Upper lobe of left lung (tissue), 6 donors: ENCODE measurements at regions not wholly inside any gene's neighbourhood (a gene's known extent, or its start where the extent isn't known, plus 50 kb on each side); places are given as distances from the start of the nearest gene placed in this dataset.

Source experiments
- ATAC-seq, 2 donors: fragments of 200-7000 bp; cut with Tn5 transposase; one replicate each; pipeline ENCODE4 v1.9.1; 2022; ENCODE audit warnings: mild to moderate bottlenecking in 2 of 2, moderate library complexity in 2 of 2; ENCODE audit not compliant: low FRiP score in 2 of 2
- DNase-seq, 2 donors: peaks; one replicate each; pipeline ENCODE4 v3.0.0-alpha.2; 2019 to 2020
- H3K27ac ChIP-seq, 4 donors: fragments of 200-600 bp; sonication (generic); one replicate each; pipeline ENCODE4 v1.5.1; 2016 to 2019
- H3K27me3 ChIP-seq, 4 donors: fragments of 200-600 bp; sonication (generic); one replicate each; pipeline ENCODE4 v1.5.1; 2017 to 2019
- H3K36me3 ChIP-seq, 4 donors: fragments of 200-600 bp; sonication (generic); one replicate each; pipeline ENCODE4 v1.5.1; 2016 to 2019
- H3K4me1 ChIP-seq, 4 donors: fragments of 200-600 bp; sonication (generic); one replicate each; pipeline ENCODE4 v1.5.1; 2018 to 2019
- H3K4me3 ChIP-seq, 4 donors: fragments of 200-600 bp; sonication (generic); one replicate each; pipeline ENCODE4 v1.5.1; 2017 to 2019; ENCODE audit warnings: mild to moderate bottlenecking in 2 of 4, moderate library complexity in 1 of 4
- H3K9me3 ChIP-seq, 4 donors: fragments of 200-600 bp; sonication (generic); one replicate each; pipeline ENCODE4 v1.5.1; 2018 to 2019
- EP300 ChIP-seq, 4 donors: sonication (generic); formaldehyde crosslinking; IDR thresholded peaks; one replicate each; pipeline ENCODE4 v1.5.1; 2017; ENCODE audit warnings: antibody characterized with exemption in 4 of 4, control low read depth in 2 of 4
- POLR2A ChIP-seq, 4 donors: fragments of 450-650 bp; IDR thresholded peaks; one replicate each; pipeline ENCODE4 v1.5.1; 2016 to 2017; ENCODE audit warnings: antibody characterized with exemption in 4 of 4, mild to moderate bottlenecking in 2 of 4
- POLR2AphosphoS5 ChIP-seq, 2 donors: sonication (generic); formaldehyde crosslinking; IDR thresholded peaks; one replicate each; pipeline ENCODE4 v1.5.1; 2017; ENCODE audit warnings: antibody characterized with exemption in 2 of 2
- WGBS, 2 donors: methylation state at CpG; one replicate each; pipeline ENCODE4 v1.1.5; 2017 to 2018; 5-methylcytosine and 5-hydroxymethylcytosine counted together
- TF ChIP-seq, protein P1 (sequence below), 6 experiments: fragments of 450-650 bp in 4 of 6; fragments of 200-600 bp in 2 of 6; sonication (generic) in 2 of 6; IDR thresholded peaks; one replicate each; pipeline ENCODE4 v1.5.1; 2016 to 2019; ENCODE audit warnings: antibody characterized with exemption in 6 of 6
- donor health status: DM: no; HTN: no; CAD: no; lungs with moderate emphysema.
- donor health status: DM: no; HTN: yes; CAD: no; lungs with severe emphysema.

DNA sequence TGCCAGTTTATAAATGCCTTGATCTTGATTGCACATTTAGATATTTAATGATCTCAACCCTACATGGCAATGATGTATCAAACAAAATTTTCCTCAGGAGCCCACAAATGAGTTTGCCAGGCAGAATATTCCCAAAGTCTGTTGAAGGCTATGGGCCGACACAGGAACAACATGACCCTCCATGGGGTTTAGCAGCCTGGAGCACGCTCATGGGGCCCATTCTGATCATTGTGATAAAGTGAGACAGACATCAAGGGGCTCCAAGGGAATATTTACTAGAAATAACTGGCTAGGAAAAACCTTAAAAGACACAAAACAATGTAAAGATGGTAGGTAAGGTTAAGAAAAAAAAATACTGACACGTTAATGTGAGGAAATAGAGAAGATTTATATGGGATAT, 485.4 kb downstream of the PLCL1 start:
- WGBS, 2 donors = 84 to 92% methylated on average over 3 of the region's 3 CpGs

DNA sequence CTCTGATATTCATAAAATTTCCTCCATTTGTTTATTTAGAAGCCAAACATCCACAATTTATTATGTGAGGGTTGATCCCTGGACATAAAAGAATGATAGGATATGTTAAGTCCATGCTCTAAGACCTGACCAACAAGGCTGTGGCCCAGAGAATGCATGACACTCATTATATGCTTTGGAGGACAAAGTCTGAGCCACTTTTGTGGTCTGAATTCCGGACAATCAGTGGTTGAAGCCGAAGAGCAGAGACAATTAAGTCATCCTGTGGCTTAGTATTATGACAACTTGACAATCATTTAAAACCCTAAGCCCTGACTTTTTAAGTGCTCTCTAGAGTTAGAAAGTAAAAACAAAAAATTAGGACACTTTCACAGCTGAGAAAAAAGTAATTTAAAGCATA, 483.3 kb downstream of the PLCL1 start:
- H3K36me3 ChIP-seq = no peaks in the 10 kb centered on the region
- 43 to 78% methylated on average over 2 of the region's 2 CpGs for WGBS, 2 donors
- TF ChIP-seq POLR2A (IDR thresholded peaks at IDR 0.05) (no peak), POLR2AphosphoS5 (IDR thresholded peaks at IDR 0.05) (no peak), EP300 (IDR thresholded peaks at IDR 0.05) (no peak)
- TF ChIP-seq, protein P1, sequence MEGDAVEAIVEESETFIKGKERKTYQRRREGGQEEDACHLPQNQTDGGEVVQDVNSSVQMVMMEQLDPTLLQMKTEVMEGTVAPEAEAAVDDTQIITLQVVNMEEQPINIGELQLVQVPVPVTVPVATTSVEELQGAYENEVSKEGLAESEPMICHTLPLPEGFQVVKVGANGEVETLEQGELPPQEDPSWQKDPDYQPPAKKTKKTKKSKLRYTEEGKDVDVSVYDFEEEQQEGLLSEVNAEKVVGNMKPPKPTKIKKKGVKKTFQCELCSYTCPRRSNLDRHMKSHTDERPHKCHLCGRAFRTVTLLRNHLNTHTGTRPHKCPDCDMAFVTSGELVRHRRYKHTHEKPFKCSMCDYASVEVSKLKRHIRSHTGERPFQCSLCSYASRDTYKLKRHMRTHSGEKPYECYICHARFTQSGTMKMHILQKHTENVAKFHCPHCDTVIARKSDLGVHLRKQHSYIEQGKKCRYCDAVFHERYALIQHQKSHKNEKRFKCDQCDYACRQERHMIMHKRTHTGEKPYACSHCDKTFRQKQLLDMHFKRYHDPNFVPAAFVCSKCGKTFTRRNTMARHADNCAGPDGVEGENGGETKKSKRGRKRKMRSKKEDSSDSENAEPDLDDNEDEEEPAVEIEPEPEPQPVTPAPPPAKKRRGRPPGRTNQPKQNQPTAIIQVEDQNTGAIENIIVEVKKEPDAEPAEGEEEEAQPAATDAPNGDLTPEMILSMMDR (IDR thresholded peaks at IDR 0.05) = no peak
- no peaks in the 10 kb centered on the region for H3K4me1 ChIP-seq
- H3K4me3 ChIP-seq = no peak overlapping the region
- no peak for DNase-seq
- H3K27me3 ChIP-seq = no peaks in the 10 kb centered on the region
- H3K9me3 ChIP-seq = no peaks in the 10 kb centered on the region
- no peak for ATAC-seq
- no peak overlapping the region for H3K27ac ChIP-seq

More for the DNA sequence above, 485.4 kb downstream of the PLCL1 start:
- ATAC-seq = no peak
- H3K27ac ChIP-seq = no peak overlapping the region
- no peaks in the 10 kb centered on the region for H3K9me3 ChIP-seq
- TF ChIP-seq, protein P1 (IDR thresholded peaks at IDR 0.05) = no peak
- TF ChIP-seq POLR2AphosphoS5 (IDR thresholded peaks at IDR 0.05) (no peak), EP300 (IDR thresholded peaks at IDR 0.05) (no peak), POLR2A (IDR thresholded peaks at IDR 0.05) (no peak)
- no peaks in the 10 kb centered on the region for H3K4me1 ChIP-seq
- no peaks in the 10 kb centered on the region for H3K36me3 ChIP-seq
- no peaks in the 10 kb centered on the region for H3K27me3 ChIP-seq
- no peak for DNase-seq
- no peak overlapping the region for H3K4me3 ChIP-seq

DNA sequence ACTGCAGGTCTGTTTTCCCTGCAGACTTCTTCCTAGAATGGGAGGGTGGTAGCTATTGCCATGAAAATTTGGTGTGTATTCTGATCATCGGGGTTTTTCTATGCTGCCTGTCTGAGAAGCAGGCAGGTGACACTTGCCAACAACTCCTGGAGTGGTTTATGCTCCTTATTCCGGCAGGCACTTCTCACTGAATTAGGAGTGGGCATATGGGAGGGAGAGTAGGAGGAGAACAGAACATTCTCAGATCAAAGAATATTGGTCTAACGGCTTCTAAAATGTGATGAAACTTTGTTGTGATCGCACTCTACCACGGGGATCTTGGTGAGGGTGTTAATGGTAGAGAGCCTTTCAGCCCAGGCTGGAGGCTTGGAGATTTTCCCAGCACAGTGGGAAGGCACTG, 480.8 kb downstream of the PLCL1 start:
- Histone ChIP-seq H3K9me3 (no peaks in the 10 kb centered on the region), H3K27ac (no peak overlapping the region), H3K27me3 (no peaks in the 10 kb centered on the region), H3K36me3 (no peaks in the 10 kb centered on the region), H3K4me3 (no peak overlapping the region), H3K4me1 (no peaks in the 10 kb centered on the region)
- no peak for TF ChIP-seq POLR2A (IDR thresholded peaks at IDR 0.05)
- no peak for TF ChIP-seq EP300 (IDR thresholded peaks at IDR 0.05)
- TF ChIP-seq POLR2AphosphoS5 (IDR thresholded peaks at IDR 0.05) = no peak
- TF ChIP-seq, protein P1 (IDR thresholded peaks at IDR 0.05) = no peak
- ATAC-seq (no peak), DNase-seq (no peak)
- WGBS, 2 donors = 37 to 59% methylated on average over 5 of the region's 5 CpGs

GRCh38 chr2:198283146-198283545, 478.8 kb downstream of the PLCL1 start:
- WGBS, 2 donors = 74 to 75% methylated on average over 2 of the region's 2 CpGs
- Histone ChIP-seq H3K27ac (no peak overlapping the region), H3K36me3 (no peaks in the 10 kb centered on the region), H3K27me3 (no peaks in the 10 kb centered on the region), H3K9me3 (no peaks in the 10 kb centered on the region), H3K4me1 (no peaks in the 10 kb centered on the region), H3K4me3 (no peak overlapping the region)
- DNase-seq (no peak), ATAC-seq (no peak)
- TF ChIP-seq, protein P1 (IDR thresholded peaks at IDR 0.05) = no peak
- no peak for TF ChIP-seq EP300 (IDR thresholded peaks at IDR 0.05)
- no peak for TF ChIP-seq POLR2A (IDR thresholded peaks at IDR 0.05)
- TF ChIP-seq POLR2AphosphoS5 (IDR thresholded peaks at IDR 0.05) = no peak

- TF ChIP-seq, protein P1 (IDR thresholded peaks at IDR 0.05) = no peak
- TF ChIP-seq POLR2A (IDR thresholded peaks at IDR 0.05) (no peak), EP300 (IDR thresholded peaks at IDR 0.05) (no peak), POLR2AphosphoS5 (IDR thresholded peaks at IDR 0.05) (no peak)
- Histone ChIP-seq H3K9me3 (no peaks in the 10 kb centered on the region), H3K27ac (no peak overlapping the region), H3K36me3 (no peaks in the 10 kb centered on the region), H3K4me3 (no peak overlapping the region), H3K27me3 (no peaks in the 10 kb centered on the region), H3K4me1 (no peaks in the 10 kb centered on the region)
- DNase-seq = no peak
- ATAC-seq = no peak
- WGBS, 2 donors = 73 to 80% methylated on average over 3 of the region's 3 CpGs
Observed at GRCh38 chr2:198282061-198282460, 477.7 kb downstream of the PLCL1 start.
